HG03378 (cell line): ENCODE measurements at regions not wholly inside any gene's neighbourhood (a gene's known extent, or its start where the extent isn't known, plus 50 kb on each side); places are given as distances from the start of the nearest gene placed in this dataset.

ENCODE experiments used
- ATAC-seq: cut with Tn5 transposase; IDR thresholded peaks from one replicate; pipeline ENCODE4 v1.9.1; 2021; ENCODE audit warnings: mild to moderate bottlenecking, moderate library complexity; ENCODE audit not compliant: unreplicated experiment

- no peak for ATAC-seq
These were observed 327.9 kb upstream of the DIO3 start for GRCh38 chr14:101233391-101233790.

GRCh38 chr14:101233808-101234207 is 327.5 kb upstream of the DIO3 start:
- no peak for ATAC-seq

- no peak for ATAC-seq
These were observed 326.9 kb upstream of the DIO3 start for GRCh38 chr14:101234244-101234937.

DNA sequence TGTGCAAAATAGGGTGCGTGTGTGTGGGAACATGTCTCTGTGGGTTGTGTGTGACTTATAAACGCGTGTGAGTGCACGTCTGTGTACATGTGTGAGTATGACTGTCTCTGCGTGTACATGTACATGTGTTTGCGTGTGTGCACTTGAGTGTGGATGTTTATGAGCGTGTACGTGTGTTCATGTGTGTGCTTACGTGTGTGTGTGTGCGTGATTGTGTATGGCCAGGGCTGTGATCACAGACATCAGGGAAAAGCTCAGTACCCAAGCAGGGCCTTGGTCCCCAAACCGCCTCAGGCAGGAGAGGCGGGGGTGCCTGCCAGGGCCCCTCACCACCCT is 326.3 kb upstream of the DIO3 start:
- no peak for ATAC-seq

GRCh38 chr14:101235335-101236103 is 325.8 kb upstream of the DIO3 start:
- no peak for ATAC-seq

DNA sequence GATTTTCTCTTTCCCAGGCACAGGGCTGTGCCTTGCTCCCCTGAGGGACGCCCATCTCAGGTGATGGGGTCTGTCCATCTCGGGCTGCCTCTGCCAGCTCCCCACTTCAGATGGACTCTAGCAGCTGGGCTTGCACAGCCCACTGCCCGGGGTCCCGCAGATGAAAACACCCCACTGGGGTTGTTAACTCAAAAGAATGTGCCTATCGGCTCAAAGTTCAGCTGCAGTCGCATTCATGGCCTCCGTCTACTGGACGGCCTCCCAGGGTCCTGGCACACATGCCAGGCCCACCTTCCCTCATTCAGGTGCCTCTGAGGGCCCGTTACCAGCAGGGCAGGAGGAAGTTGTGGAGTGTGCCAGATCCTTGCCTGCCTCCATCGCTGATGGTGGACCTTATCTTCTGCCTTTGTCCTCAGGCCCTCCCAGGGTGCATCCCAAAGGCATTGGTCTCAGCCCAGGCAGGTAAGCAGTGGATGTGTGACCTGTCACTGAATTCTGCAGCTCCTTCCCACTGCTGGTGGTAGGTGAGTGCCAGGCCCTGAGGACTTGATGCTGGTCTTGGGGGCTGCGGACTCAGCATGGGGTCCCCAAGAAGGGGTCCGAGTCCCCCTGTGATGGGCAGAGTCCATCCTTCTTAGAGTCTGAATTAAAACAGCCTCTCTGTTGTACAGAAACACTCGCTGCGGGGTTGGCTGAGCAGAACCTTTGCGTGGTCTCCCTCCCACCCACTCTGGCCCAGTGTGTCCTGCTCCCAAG is 324.6 kb upstream of the DIO3 start:
- ATAC-seq: no peak

DNA sequence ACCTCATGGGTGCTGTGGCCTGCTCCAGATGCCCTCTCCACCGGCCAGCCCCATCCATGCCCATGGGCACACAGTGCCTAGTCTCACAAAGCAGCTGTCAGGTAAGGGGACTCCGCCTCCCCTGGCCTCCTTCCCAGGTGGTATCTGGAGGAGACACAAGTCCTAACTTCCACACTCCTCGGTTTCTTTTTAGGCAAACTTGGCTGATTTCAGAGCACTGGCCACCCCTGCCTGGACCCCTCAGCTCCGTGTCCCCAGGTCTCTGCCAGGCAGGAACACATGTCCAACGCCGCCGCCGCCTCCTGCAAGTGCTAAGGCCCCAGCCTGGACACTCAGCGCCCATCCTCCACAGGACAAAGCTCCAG is 324.1 kb upstream of the DIO3 start:
- ATAC-seq: no peak

GRCh38 chr14:101239065-101239464 is 322.2 kb upstream of the DIO3 start:
- no peak for ATAC-seq

- ATAC-seq: no peak
These were observed 320.1 kb upstream of the DIO3 start for GRCh38 chr14:101241147-101241546.

DNA sequence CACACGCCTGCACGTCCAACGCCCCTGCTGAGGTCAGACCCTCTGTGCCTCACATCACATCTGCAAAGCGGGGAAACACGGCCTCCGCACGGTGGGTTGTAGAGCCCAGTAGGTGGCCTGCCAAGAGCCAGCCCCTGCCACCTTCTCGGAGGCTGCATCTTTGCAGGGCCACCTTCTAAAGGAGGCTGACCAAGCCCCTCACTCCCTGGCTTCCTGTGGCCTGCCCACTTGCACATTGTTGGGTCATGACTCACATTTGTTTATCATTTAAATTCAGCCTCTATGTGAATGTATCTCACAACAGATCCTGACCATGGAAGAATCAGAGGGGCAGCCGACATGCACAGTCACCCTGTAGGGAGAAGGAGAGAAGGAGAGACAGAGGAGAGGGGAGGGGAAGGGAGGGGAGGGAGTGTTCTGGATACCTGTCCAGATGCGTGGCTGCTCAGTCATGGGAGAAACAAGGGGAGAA is 319.5 kb upstream of the DIO3 start:
- no peak for ATAC-seq

DNA sequence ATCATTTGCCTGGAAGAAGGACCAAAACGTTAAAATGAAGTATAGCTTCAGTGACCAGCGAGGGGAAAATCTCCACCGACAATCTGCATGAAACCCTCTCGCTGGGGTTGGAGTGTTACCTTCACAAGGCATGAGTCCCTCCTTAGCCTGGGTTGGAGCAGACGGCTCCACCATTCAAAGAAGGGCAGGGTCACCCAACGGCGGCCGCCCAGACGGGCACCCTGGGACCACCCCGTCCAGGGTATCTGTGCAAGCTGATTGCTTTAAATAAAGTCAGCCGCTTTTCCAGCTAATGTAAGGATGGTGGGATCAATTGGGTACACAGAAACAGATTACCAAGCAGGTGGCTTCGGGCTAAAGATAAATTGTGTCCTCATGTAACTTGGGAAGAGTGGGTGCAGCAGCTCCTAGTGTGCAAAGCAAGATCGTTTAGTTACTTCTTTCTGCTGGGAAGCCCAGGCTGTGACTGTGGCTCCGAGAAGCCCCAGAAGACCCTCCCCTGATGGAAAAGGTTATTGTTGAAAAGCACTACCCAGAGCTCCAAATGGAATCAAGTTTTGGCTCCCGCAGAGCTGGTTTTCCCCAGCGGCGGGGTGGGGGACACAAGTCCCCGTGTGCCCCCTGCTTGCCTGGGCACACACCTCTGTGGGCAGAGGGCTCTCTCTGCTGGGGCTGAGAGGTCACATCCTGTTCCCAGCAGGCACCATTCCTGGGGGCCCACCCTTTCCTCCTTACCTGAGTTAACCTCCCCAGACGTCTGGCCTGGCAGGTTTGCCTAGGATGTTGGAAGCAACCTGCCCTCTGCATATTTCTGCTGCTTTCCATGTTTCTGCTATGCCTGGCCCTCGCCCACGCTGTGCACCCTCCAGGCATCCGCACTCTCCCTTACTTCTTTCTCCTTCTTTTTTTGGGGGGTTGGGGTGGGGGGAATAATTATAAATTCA is 318.6 kb upstream of the DIO3 start:
- no peak for ATAC-seq

DNA sequence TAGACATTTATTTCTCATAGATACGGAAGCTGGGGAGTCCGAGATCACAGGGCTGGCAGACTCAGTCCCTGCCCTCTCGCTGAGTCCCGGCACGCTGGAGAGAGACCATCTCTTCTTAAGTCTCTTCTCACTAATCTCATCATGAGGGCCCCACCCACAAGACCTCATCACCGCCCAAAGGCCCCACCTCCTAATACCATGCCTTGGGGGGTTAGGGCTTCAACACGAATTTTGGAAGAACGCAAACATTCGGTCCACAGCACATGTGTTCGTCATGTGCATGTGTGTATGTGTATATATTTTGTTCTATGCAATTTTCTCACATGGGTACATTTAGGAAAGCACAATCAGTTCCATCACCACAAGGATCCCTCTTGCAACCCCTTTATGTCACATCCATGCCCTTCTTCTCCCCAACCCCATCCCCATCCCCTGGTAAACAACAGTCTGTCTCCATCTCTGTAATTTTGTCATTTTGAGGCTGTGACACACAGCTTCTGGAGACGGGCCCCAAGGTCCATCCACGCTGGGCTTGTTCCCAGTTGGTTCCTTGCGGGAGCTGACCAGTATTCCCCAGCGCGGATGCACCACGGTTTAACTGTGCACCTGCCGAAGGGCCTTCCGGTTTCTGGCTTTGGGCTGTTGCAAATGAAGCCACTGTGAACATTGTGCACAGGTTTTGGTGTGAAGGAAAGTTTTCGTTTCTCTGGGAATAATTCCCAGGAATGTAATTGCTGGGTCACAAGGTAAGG is 317.5 kb upstream of the DIO3 start:
- ATAC-seq: no peak

- no peak for ATAC-seq
These were observed 314.1 kb upstream of the DIO3 start for GRCh38 chr14:101246894-101247841.

DNA sequence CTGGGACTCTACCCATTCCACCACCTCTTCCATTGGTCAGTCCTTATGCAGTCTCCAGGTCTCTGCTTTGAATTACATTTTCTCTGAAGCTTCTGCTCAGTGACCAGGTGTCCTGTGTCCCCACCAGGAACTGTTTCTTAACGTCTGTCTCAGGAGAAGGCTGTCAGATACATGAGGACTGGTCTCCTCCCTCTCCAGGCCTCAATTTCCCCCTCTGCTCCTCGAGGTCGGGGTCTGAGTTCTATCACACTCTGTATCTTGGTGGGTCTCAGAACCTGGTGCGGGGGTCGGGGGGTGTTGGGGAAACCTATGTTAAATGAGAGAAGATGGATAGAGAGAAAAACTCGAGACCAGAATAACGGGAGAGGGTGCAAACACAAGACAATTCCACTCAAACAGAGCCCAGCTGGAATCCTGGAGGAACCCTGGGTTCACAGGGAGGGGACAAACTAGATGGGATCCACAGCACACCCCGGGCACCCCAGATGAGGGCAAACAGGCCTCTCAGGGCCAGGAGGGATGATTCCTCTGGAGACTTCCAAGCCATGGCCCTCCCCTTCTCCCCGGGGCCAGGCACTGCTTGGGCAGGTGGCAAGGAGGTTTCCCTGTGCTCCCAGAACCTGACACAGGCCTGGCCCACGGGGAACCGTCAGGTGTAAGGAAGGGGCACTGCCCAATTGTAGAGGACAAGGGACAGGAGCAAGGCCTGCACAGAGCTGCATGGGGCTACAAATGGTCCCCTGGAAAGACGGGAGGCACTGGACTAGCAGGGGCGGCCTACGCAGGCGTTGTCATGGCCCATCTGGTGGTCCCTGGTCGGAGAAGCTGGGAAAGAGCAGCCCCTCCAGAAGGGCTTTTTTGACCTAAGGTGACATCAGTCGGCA is 313.2 kb upstream of the DIO3 start:
- no peak for ATAC-seq

DNA sequence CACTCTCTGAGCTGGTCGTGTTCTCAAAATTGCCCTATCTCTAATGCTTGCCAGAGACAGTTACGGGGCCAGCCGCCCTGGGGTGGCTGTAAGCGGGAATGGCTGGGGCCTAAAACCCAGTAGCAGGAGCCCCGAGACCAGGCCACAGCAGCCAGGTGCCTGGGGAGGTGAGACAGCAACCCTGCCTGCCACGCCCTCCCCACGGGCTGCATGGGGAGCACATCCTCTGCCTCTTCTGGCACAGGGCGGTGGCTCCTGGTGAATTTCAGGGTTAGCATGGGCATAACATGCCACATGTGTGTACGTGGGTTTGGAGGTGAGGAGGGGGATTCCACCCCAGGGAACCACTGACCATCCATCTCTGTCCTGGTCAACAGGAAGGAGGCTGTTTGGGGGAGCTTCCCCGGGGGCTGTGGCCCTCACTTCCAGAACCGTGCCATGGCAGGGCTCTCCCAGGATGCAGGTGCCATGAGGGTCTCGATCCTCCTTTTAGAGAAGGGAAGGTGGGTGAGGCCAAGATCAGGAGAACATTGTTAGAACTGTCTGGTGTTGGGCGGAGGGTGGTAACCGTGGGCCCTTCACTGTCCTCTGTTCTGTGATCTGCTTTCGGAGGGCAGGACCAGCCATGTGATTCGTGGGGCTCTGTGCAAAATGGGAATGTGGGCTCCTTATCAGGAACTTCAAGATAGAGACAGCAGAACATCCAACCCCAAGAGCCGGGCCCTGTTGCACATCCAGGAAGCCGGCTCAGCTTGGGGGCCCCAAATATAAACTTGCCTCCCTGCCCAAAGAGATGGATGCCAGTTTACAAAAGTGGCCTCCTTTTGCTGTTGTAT is 312.2 kb upstream of the DIO3 start:
- no peak for ATAC-seq

DNA sequence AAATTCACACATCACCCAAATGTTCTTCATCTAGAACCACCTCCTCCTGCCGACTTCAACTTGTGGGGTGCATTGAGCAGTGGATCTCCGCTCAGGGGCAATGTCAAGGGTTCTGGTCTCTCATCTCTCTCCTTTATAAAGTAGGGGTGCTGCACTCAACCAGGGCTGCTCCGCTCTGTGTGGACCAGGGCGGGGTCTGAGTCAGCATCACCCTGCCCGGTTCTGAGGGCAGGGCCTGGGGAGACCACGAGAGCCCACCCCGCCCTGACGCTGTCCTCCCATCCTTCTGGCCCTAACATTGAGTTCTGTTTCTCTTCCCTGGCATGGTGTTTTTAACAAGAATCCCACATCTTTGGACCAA is 311.6 kb upstream of the DIO3 start:
- no peak for ATAC-seq

- ATAC-seq: no peak
These were observed 310.9 kb upstream of the DIO3 start for GRCh38 chr14:101250336-101250947.
